Neural cell (in vitro differentiated cells): ENCODE measurements at regions not wholly inside any gene's neighbourhood (a gene's known extent, or its start where the extent isn't known, plus 50 kb on each side); places are given as distances from the start of the nearest gene placed in this dataset.

ENCODE experiments used
- H2AFZ ChIP-seq: fragments of 200-600, 300-800 bp; sonication (generic), shearing (Covaris generic); 2 replicates; pipeline ENCODE4 v1.6.0; 2014; ENCODE audit warnings: low read depth, mild to moderate bottlenecking, antibody characterized with exemption, low read length, moderate library complexity
- H3F3A ChIP-seq: fragments of 200-600 bp; shearing (Covaris generic); 2 replicates; pipeline ENCODE4 v1.6.1; 2016; ENCODE audit warnings: mild to moderate bottlenecking, moderate library complexity, mixed read lengths, antibody characterized with exemption, low read length; ENCODE audit not compliant: insufficient read depth, poor library complexity, severe bottlenecking
- H3K27ac ChIP-seq: fragments of 200-600, 300-800 bp; sonication (generic), shearing (Covaris generic); 2 replicates; pipeline ENCODE4 v1.5.1; 2014; ENCODE audit warnings: mild to moderate bottlenecking, low read length, moderate library complexity
- H3K27me3 ChIP-seq: fragments of 300-800, 200-600 bp; sonication (generic), shearing (Covaris generic); 2 replicates; pipeline ENCODE4 v1.6.0; 2014; ENCODE audit warnings: mild to moderate bottlenecking, low read depth, low read length, moderate library complexity; ENCODE audit not compliant: insufficient read depth
- H3K36me3 ChIP-seq: fragments of 300-800, 200-600 bp; sonication (generic), shearing (Covaris generic); 2 replicates; pipeline ENCODE4 v1.5.1; 2014; ENCODE audit warnings: mild to moderate bottlenecking, antibody characterized with exemption, low read length, moderate library complexity; ENCODE audit not compliant: insufficient read depth
- H3K4me2 ChIP-seq: fragments of 300-800, 200-600 bp; sonication (generic), shearing (Covaris generic); 2 replicates; pipeline ENCODE4 v1.6.0; 2014; ENCODE audit warnings: mild to moderate bottlenecking, low read length
- H3K4me3 ChIP-seq: fragments of 300-800, 200-600 bp; sonication (generic), shearing (Covaris generic); 2 replicates; pipeline ENCODE4 v1.5.1; 2014; ENCODE audit warnings: mild to moderate bottlenecking, low read length, moderate library complexity
- H3K79me2 ChIP-seq: fragments of 200-600 bp; shearing (Covaris generic); replicated peaks from 2 replicates; pipeline ENCODE4 v1.6.0; 2014; ENCODE audit warnings: mild to moderate bottlenecking, low read length, moderate library complexity; ENCODE audit not compliant: insufficient read depth
- H3K9ac ChIP-seq: fragments of 300-800, 200-600 bp; sonication (generic), shearing (Covaris generic); 2 replicates; pipeline ENCODE4 v1.6.1; 2016; ENCODE audit warnings: mild to moderate bottlenecking, low read length, mixed read lengths
- H3K9me2 ChIP-seq: fragments of 200-600 bp; shearing (Covaris generic); 2 replicates; pipeline ENCODE4 v1.6.1; 2016; ENCODE audit warnings: mild to moderate bottlenecking, low read length, mixed read lengths; ENCODE audit not compliant: insufficient read depth
- H3K9me3 ChIP-seq: fragments of 200-600, 300-800 bp; sonication (generic), shearing (Covaris generic); 2 replicates; pipeline ENCODE4 v1.6.1; 2016; ENCODE audit warnings: mild to moderate bottlenecking, mixed run types, low read length, moderate library complexity, mixed read lengths
- H4K20me1 ChIP-seq: fragments of 200-600 bp; shearing (Covaris generic); 2 replicates; pipeline ENCODE4 v1.6.1; 2016; ENCODE audit warnings: mild to moderate bottlenecking, mixed run types; ENCODE audit not compliant: insufficient read depth
- EP300 ChIP-seq: fragments of 450-650 bp; conservative IDR thresholded peaks from 2 replicates; pipeline ENCODE4 v1.6.1; 2014; ENCODE audit warnings: antibody characterized with exemption, mild to moderate bottlenecking, moderate library complexity; ENCODE audit not compliant: poor library complexity, severe bottlenecking
- EZH2 ChIP-seq: fragments of 200-600, 300-800 bp; shearing (Covaris generic), sonication (generic); IDR thresholded peaks from 2 replicates; pipeline ENCODE4 v1.6.1; 2014; ENCODE audit warnings: antibody characterized with exemption, low read length, borderline replicate concordance, mild to moderate bottlenecking; ENCODE audit not compliant: insufficient read depth, poor library complexity, severe bottlenecking
- MXI1 ChIP-seq: fragments of 450-650 bp; conservative IDR thresholded peaks from 2 replicates; pipeline ENCODE4 v1.6.1; 2014; ENCODE audit warnings: antibody characterized with exemption, mild to moderate bottlenecking; ENCODE audit not compliant: poor library complexity, severe bottlenecking
- POLR2AphosphoS5 ChIP-seq: IDR thresholded peaks from 2 replicates; pipeline ENCODE4 v1.6.1; 2012
- RAD21 ChIP-seq: fragments of 450-650 bp; conservative IDR thresholded peaks from 2 replicates; pipeline ENCODE4 v1.6.1; 2014; ENCODE audit warnings: antibody characterized with exemption, mild to moderate bottlenecking, moderate library complexity
- SMC3 ChIP-seq: fragments of 450-650 bp; conservative IDR thresholded peaks from 2 replicates; pipeline ENCODE4 v1.6.1; 2014; ENCODE audit warnings: antibody characterized with exemption, mild to moderate bottlenecking, moderate library complexity; ENCODE audit not compliant: poor library complexity
- TAF1 ChIP-seq: IDR thresholded peaks from 2 replicates; pipeline ENCODE4 v1.6.1; 2012; ENCODE audit warnings: low read depth
- TF ChIP-seq, protein P1 (sequence below): fragments of 450-650 bp; IDR thresholded peaks from 2 replicates; pipeline ENCODE4 v1.5.1; 2014; ENCODE audit warnings: antibody characterized with exemption, mild to moderate bottlenecking, moderate library complexity; ENCODE audit not compliant: poor library complexity, severe bottlenecking
- TF ChIP-seq, protein P2 (sequence below): IDR thresholded peaks from 2 replicates; pipeline ENCODE4 v1.6.1; 2012; ENCODE audit warnings: borderline replicate concordance

DNA sequence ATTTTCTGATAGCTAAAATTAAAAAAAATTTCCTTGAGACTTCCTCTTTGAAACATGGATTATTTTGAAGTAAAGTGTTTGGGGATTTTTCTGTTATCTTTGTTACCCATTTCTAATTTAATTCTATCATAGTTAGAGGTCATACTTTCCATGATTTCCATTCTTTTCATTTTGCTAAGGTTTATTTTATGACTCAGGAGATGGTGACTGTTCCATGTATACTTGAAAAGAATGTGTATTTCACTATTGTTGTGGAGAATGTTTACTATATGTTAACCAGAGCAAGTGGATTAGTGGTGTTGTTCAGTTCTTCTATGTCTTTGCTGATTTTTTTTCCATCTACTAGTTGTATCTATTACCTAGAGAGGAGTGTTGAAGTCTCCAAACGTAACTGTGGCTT is 250.5 kb upstream of the PELI2 start:
- no peaks in the 10 kb centered on the region for H3K9me2 ChIP-seq
- H3K27me3 ChIP-seq = no peaks in the 10 kb centered on the region
- H4K20me1 ChIP-seq = no peaks in the 10 kb centered on the region
- no peak overlapping the region for H3K4me2 ChIP-seq
- TF ChIP-seq SMC3 (no peak), RAD21 (no peak), EP300 (no peak), EZH2 (no peak), MXI1 (no peak), POLR2AphosphoS5 (no peak), TAF1 (no peak)
- TF ChIP-seq, protein P1, sequence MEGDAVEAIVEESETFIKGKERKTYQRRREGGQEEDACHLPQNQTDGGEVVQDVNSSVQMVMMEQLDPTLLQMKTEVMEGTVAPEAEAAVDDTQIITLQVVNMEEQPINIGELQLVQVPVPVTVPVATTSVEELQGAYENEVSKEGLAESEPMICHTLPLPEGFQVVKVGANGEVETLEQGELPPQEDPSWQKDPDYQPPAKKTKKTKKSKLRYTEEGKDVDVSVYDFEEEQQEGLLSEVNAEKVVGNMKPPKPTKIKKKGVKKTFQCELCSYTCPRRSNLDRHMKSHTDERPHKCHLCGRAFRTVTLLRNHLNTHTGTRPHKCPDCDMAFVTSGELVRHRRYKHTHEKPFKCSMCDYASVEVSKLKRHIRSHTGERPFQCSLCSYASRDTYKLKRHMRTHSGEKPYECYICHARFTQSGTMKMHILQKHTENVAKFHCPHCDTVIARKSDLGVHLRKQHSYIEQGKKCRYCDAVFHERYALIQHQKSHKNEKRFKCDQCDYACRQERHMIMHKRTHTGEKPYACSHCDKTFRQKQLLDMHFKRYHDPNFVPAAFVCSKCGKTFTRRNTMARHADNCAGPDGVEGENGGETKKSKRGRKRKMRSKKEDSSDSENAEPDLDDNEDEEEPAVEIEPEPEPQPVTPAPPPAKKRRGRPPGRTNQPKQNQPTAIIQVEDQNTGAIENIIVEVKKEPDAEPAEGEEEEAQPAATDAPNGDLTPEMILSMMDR = no peak
- TF ChIP-seq, protein P2, sequence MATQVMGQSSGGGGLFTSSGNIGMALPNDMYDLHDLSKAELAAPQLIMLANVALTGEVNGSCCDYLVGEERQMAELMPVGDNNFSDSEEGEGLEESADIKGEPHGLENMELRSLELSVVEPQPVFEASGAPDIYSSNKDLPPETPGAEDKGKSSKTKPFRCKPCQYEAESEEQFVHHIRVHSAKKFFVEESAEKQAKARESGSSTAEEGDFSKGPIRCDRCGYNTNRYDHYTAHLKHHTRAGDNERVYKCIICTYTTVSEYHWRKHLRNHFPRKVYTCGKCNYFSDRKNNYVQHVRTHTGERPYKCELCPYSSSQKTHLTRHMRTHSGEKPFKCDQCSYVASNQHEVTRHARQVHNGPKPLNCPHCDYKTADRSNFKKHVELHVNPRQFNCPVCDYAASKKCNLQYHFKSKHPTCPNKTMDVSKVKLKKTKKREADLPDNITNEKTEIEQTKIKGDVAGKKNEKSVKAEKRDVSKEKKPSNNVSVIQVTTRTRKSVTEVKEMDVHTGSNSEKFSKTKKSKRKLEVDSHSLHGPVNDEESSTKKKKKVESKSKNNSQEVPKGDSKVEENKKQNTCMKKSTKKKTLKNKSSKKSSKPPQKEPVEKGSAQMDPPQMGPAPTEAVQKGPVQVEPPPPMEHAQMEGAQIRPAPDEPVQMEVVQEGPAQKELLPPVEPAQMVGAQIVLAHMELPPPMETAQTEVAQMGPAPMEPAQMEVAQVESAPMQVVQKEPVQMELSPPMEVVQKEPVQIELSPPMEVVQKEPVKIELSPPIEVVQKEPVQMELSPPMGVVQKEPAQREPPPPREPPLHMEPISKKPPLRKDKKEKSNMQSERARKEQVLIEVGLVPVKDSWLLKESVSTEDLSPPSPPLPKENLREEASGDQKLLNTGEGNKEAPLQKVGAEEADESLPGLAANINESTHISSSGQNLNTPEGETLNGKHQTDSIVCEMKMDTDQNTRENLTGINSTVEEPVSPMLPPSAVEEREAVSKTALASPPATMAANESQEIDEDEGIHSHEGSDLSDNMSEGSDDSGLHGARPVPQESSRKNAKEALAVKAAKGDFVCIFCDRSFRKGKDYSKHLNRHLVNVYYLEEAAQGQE = no peak
- H3K27ac ChIP-seq = no peak overlapping the region
- no peak overlapping the region for H3K9ac ChIP-seq
- H3K9me3 ChIP-seq = no peaks in the 10 kb centered on the region
- no peak overlapping the region for H2AFZ ChIP-seq
- no peaks in the 10 kb centered on the region for H3K36me3 ChIP-seq
- no peaks in the 10 kb centered on the region for H3F3A ChIP-seq
- H3K79me2 ChIP-seq = no peaks in the 10 kb centered on the region
- H3K4me3 ChIP-seq = no peak overlapping the region

DNA sequence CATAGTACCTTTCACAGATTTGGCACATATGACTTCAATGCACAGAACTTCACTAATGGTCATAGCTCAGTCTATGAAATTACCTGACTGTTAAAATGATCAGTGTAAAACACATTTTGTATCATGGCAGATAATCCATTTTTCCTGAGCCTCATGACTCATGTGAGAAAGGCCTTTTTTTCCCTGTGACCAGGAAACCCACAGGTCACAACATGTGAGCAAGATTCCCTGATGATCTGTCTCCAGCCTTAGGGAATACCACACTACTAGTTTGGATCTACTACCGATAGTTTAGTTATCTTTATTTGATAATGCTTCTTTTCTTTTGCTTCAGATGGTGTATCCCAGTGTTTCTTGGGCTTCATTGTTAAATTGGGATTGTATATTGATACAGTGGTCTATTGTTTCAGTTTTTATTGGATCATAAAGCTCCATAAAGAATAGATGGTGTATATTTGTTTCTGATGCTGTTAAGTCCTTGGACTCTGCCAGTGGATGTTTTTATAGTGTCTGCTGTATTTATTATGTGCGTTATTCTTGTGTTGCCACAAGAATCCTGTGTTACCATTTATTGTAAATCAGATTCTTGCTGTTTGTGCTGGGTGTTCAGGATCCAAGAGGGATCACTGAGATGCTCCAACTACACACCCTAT is 248.7 kb upstream of the PELI2 start:
- Histone ChIP-seq H3K79me2 (no peaks in the 10 kb centered on the region), H3K9me3 (no peaks in the 10 kb centered on the region), H3K9ac (no peak overlapping the region), H3K27me3 (no peaks in the 10 kb centered on the region), H3K4me2 (no peak overlapping the region), H2AFZ (no peak overlapping the region), H3K36me3 (no peaks in the 10 kb centered on the region), H3K9me2 (no peaks in the 10 kb centered on the region), H3F3A (no peaks in the 10 kb centered on the region), H3K27ac (no peak overlapping the region), H4K20me1 (no peaks in the 10 kb centered on the region), H3K4me3 (no peak overlapping the region)
- TF ChIP-seq EZH2 (no peak), RAD21 (no peak), SMC3 (no peak), MXI1 (no peak), POLR2AphosphoS5 (no peak), TAF1 (no peak), EP300 (no peak)
- TF ChIP-seq, protein P1 = no peak
- TF ChIP-seq, protein P2 = no peak
